Lower leg skin (tissue), 3 donors: ENCODE measurements at regions not wholly inside any gene's neighbourhood (a gene's known extent, or its start where the extent isn't known, plus 50 kb on each side); places are given as distances from the start of the nearest gene placed in this dataset.

Experiments
- POLR2A ChIP-seq, 2 donors: fragments of 450-650 bp; IDR thresholded peaks; one replicate each; pipeline ENCODE4 v1.6.1; 2016 to 2017; ENCODE audit warnings: antibody characterized with exemption in 2 of 2, mild to moderate bottlenecking in 1 of 2, moderate library complexity in 1 of 2
- TF ChIP-seq, protein P1 (sequence below), 3 donors: fragments of 450-650 bp; IDR thresholded peaks; one replicate each; pipeline ENCODE4 v1.5.1; 2016; ENCODE audit warnings: antibody characterized with exemption in 3 of 3, mild to moderate bottlenecking in 3 of 3, moderate library complexity in 2 of 3

DNA sequence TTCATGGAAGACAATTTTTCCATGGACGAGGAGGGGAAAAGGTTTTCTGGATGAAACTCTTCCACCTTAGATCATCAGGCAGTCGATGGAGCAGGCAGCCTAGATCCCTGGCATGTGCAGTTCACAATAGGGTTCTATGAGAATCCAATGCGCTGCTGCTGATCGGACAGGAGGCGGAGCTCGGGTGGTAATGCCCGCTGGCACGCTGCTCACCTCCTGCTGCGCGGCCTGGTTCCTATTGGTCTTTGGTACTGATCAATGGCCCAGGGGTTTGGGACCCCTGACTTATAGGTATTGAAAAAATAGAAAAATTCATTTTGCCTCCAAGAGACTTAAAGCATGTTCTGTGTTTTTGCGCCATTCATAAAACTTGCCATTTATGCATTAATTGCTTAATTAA is 793.9 kb upstream of the NR2F2 start:
- TF ChIP-seq POLR2A (IDR thresholded peaks at IDR 0.05), result no peak
- TF ChIP-seq, protein P1, sequence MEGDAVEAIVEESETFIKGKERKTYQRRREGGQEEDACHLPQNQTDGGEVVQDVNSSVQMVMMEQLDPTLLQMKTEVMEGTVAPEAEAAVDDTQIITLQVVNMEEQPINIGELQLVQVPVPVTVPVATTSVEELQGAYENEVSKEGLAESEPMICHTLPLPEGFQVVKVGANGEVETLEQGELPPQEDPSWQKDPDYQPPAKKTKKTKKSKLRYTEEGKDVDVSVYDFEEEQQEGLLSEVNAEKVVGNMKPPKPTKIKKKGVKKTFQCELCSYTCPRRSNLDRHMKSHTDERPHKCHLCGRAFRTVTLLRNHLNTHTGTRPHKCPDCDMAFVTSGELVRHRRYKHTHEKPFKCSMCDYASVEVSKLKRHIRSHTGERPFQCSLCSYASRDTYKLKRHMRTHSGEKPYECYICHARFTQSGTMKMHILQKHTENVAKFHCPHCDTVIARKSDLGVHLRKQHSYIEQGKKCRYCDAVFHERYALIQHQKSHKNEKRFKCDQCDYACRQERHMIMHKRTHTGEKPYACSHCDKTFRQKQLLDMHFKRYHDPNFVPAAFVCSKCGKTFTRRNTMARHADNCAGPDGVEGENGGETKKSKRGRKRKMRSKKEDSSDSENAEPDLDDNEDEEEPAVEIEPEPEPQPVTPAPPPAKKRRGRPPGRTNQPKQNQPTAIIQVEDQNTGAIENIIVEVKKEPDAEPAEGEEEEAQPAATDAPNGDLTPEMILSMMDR (IDR thresholded peaks at IDR 0.05), result no peak
